GM12872 (cell line): ENCODE measurements at regions not wholly inside any gene's neighbourhood (a gene's known extent, or its start where the extent isn't known, plus 50 kb on each side); places are given as distances from the start of the nearest gene placed in this dataset.

Source experiments
- CTCF ChIP-seq: IDR thresholded peaks from 3 replicates; pipeline ENCODE4 v1.5.1; 2011; ENCODE audit warnings: low read depth, mild to moderate bottlenecking, low read length, moderate library complexity; ENCODE audit not compliant: insufficient read depth

GRCh38 chr4:35464964-35465528, 779.3 kb downstream of the ARAP2 start:
- no peak for TF ChIP-seq CTCF

GRCh38 chr4:35491093-35491492, 753.2 kb downstream of the ARAP2 start:
- no peak for TF ChIP-seq CTCF

GRCh38 chr4:35493977-35494376, 750.3 kb downstream of the ARAP2 start:
- no peak for TF ChIP-seq CTCF

DNA sequence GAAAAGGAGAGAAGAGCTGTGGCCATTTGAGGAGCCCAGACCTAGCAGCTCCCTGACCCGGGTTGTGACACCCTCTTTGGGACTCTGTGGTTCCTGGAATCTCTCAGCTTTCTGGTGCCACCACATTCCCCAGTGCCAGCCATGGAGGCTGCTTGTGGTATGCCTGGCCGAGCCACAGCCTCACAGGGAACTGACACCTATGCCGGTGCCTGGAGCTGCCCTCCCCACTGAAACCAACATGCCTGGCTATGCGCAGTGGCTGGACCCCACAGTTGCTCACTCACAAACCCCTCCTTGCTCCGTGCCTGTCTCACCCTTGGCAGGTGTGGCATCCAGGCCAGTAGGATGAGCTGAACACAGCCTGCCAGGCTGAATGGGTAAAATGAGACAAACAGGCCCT, 749.4 kb downstream of the ARAP2 start:
- TF ChIP-seq CTCF, result no peak

GRCh38 chr4:35500812-35501211, 743.5 kb downstream of the ARAP2 start:
- no peak for TF ChIP-seq CTCF

DNA sequence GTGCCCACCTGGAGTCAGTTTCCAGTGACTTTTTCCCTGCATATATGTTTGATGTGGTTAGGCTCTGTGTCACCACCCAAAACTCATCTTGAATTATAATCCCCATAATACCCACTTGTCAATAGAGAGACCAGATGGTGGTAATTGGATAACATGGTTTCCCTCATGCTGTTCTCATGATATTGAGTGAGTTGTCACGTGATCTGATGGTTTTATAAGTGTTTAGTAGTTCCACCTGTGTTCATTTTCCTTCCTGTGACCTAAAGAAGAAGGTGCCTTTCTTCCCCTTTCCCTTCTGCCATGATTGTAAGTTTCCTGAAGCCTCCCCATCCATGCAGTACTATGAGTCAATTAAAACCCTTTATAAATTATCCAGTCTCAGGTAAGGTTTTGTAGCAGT, 740.9 kb downstream of the ARAP2 start:
- TF ChIP-seq CTCF, result no peak

DNA sequence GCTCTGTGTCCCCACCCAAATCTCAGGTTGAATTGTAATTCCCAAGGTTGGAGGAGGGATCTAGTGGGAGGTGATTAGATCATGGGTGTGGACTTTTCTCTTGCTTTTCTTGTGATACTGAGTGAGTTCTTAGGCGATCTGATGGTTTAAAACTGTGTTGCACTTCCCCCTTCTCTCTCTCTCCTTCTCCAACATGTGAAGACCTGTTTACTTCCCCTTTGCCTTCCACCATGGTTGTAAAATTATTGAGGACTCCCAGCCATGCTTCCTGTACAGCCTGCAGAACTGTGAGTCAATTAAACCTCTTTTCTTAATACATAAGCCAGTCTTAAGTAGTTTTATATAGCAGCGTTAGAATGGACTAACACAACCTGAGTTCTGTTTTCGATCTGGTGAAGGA, 738.2 kb downstream of the ARAP2 start:
- TF ChIP-seq CTCF, result no peak
